Psoas muscle (tissue), 7 donors: ENCODE measurements at regions not wholly inside any gene's neighbourhood (a gene's known extent, or its start where the extent isn't known, plus 50 kb on each side); places are given as distances from the start of the nearest gene placed in this dataset.
"Not testable (repeated sequence)": the region's sequence is repeated elsewhere in the genome, so short reads cannot be mapped to it uniquely, and the experiment has no call there.

ENCODE experiments used
- ATAC-seq, 4 donors: fragments of 200-7000 bp; cut with Tn5 transposase; one replicate each; pipeline ENCODE4 v1.9.1; 2020; ENCODE audit warnings: moderate library complexity in 3 of 4, mild to moderate bottlenecking in 2 of 4
- DNase-seq, 2 donors: peaks; one replicate each; pipeline ENCODE4 v3.0.0-alpha.2; 2020
- H3K27ac ChIP-seq: fragments of 200-600 bp; one replicate; pipeline ENCODE4 v1.8.0; 2022
- H3K27me3 ChIP-seq, 3 donors: fragments of 200-600 bp in 1 of 3; one replicate each; pipeline versions ENCODE4 v1.6.1 to v1.8.0; 2013 to 2022; ENCODE audit warnings: low read length in 2 of 3, mild to moderate bottlenecking in 2 of 3, moderate library complexity in 1 of 3; ENCODE audit not compliant: insufficient read depth in 3 of 3
- H3K36me3 ChIP-seq, 2 donors: fragments of 200-600 bp in 1 of 2; one replicate each; pipeline versions ENCODE4 v1.6.1 to v1.8.0; 2013 to 2022; ENCODE audit warnings: low read depth in 1 of 2, mild to moderate bottlenecking in 1 of 2, moderate library complexity in 1 of 2; ENCODE audit not compliant: insufficient read depth in 1 of 2
- H3K4me1 ChIP-seq: fragments of 200-600 bp; one replicate; pipeline ENCODE4 v1.8.0; 2022
- H3K4me3 ChIP-seq: fragments of 200-600 bp; one replicate; pipeline ENCODE4 v1.8.0; 2022; ENCODE audit warnings: mild to moderate bottlenecking
- H3K9me3 ChIP-seq: fragments of 200-600 bp; one replicate; pipeline ENCODE4 v1.8.0; 2022
- WGBS, 3 donors: extraction: QIAGEN DNeasy Blood & Tissue Kit; methylation state at CpG; one replicate each; pipeline versions ENCODE4 v1.1.6 to v1.1.7; 2013; 5-methylcytosine and 5-hydroxymethylcytosine counted together
- intact Hi-C, 2 donors: fragments of 100-400 bp; cut with DNase I; formaldehyde crosslinking; loops; one replicate each; pipeline versions ENCODE4 v1.11.0 to v1.14.2; 2022
- TF ChIP-seq, protein P1 (sequence below): fragments of 200-600 bp; IDR thresholded peaks from one replicate; pipeline ENCODE4 v1.8.0; 2022; ENCODE audit warnings: antibody characterized with exemption
- donor health status: healthy with polysubstance abuse.
- donor health status: DM: no; HTN: no; CAD: no; lungs with moderate emphysema.
- donor health status: Bipolar disorder and iron deficiency.
- donor health status: healthy.
- donor health status: DM: yes; HTN: yes; CAD: no.
- donor health status: DM: no; HTN: no; CAD: no.
- donor health status: DM: yes; HTN: yes; CAD: no.

DNA sequence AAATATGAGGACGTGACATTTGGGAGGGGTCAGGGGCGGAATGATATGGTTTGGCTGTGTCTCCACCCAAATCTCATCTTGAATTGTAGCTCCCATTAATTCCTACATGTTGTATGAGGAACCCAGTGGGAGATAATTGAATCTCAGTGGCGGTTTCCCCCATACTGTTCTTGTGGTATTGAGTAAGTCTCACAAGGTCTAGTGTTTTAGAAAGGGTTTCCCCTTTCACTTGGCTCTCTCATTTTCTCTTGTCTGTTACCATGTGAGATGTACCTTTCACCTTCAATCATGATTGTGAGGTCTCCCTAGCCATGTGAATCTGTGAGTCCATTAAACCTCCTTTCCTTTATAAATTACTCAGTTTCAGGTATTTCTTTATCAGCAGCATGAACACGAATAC is 663.6 kb upstream of the CHRM3 start:
- Histone ChIP-seq H3K9me3 (no peaks in the 10 kb centered on the region), H3K4me1 (no peaks in the 10 kb centered on the region), H3K4me3 (no peak overlapping the region), H3K27me3 (no peaks in the 10 kb centered on the region), H3K36me3 (no peaks in the 10 kb centered on the region), H3K27ac (no peak overlapping the region)
- 69 to 75% (median 71%) methylated on average over 4 of the region's 4 CpGs for WGBS, 3 donors
- ATAC-seq (no peak), DNase-seq (no peak)
- TF ChIP-seq, protein P1, sequence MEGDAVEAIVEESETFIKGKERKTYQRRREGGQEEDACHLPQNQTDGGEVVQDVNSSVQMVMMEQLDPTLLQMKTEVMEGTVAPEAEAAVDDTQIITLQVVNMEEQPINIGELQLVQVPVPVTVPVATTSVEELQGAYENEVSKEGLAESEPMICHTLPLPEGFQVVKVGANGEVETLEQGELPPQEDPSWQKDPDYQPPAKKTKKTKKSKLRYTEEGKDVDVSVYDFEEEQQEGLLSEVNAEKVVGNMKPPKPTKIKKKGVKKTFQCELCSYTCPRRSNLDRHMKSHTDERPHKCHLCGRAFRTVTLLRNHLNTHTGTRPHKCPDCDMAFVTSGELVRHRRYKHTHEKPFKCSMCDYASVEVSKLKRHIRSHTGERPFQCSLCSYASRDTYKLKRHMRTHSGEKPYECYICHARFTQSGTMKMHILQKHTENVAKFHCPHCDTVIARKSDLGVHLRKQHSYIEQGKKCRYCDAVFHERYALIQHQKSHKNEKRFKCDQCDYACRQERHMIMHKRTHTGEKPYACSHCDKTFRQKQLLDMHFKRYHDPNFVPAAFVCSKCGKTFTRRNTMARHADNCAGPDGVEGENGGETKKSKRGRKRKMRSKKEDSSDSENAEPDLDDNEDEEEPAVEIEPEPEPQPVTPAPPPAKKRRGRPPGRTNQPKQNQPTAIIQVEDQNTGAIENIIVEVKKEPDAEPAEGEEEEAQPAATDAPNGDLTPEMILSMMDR, result no peak
- intact Hi-C loops, result no loop called here

GRCh38 chr1:238710697-238711096 is 675.7 kb upstream of the CHRM3 start:
- Histone ChIP-seq H3K27ac (no peak overlapping the region), H3K9me3 (no peaks in the 10 kb centered on the region), H3K36me3 (no peaks in the 10 kb centered on the region), H3K27me3 (no peaks in the 10 kb centered on the region), H3K4me3 (no peak overlapping the region), H3K4me1 (no peaks in the 10 kb centered on the region)
- no peak for DNase-seq
- TF ChIP-seq, protein P1, result no peak
- 72 to 83% (median 78%) methylated on average over 2 of the region's 2 CpGs for WGBS, 3 donors
- ATAC-seq, result no peak
- intact Hi-C loops, result no loop called here

GRCh38 chr1:238701024-238701423 is 685.3 kb upstream of the CHRM3 start:
- H3K27me3 ChIP-seq, result no peaks in the 10 kb centered on the region
- H3K36me3 ChIP-seq, result no peaks in the 10 kb centered on the region
- H3K4me3 ChIP-seq, result no peak overlapping the region
- ATAC-seq (no peak), DNase-seq (no peak)
- H3K27ac ChIP-seq, result no peak overlapping the region
- TF ChIP-seq, protein P1, result no peak
- H3K4me1 ChIP-seq, result no peaks in the 10 kb centered on the region
- intact Hi-C loops, result no loop called here
- 44 to 54% (median 45%) methylated on average over 5 of the region's 5 CpGs for WGBS, 3 donors
- no peaks in the 10 kb centered on the region for H3K9me3 ChIP-seq

- DNase-seq (no peak), ATAC-seq (no peak)
- Histone ChIP-seq H3K4me1 (no peaks in the 10 kb centered on the region), H3K36me3 (no peaks in the 10 kb centered on the region), H3K27me3 (no peaks in the 10 kb centered on the region), H3K9me3 (no peaks in the 10 kb centered on the region), H3K27ac (no peak overlapping the region), H3K4me3 (no peak overlapping the region)
- TF ChIP-seq, protein P1, result no peak
- intact Hi-C loops, result no loop called here
These were observed 696.0 kb upstream of the CHRM3 start for GRCh38 chr1:238690415-238690814.

- H3K4me1 ChIP-seq, ATAC-seq, H3K27me3 ChIP-seq, H3K4me3 ChIP-seq, H3K27ac ChIP-seq, intact Hi-C loops, H3K36me3 ChIP-seq, DNase-seq, H3K9me3 ChIP-seq: not testable (repeated sequence)
- 92 to 97% (median 96%) methylated on average over 17 to 27 of the region's 27 CpGs for WGBS, 3 donors
These were observed 701.8 kb upstream of the CHRM3 start for GRCh38 chr1:238684576-238684975.
